NAMALWA (cell line): ENCODE measurements at regions not wholly inside any gene's neighbourhood (a gene's known extent, or its start where the extent isn't known, plus 50 kb on each side); places are given as distances from the start of the nearest gene placed in this dataset.

Source experiments
- DNase-seq: peaks from one replicate; pipeline ENCODE4 v3.0.0-alpha.2; 2015; ENCODE audit warnings: low spot score

DNA sequence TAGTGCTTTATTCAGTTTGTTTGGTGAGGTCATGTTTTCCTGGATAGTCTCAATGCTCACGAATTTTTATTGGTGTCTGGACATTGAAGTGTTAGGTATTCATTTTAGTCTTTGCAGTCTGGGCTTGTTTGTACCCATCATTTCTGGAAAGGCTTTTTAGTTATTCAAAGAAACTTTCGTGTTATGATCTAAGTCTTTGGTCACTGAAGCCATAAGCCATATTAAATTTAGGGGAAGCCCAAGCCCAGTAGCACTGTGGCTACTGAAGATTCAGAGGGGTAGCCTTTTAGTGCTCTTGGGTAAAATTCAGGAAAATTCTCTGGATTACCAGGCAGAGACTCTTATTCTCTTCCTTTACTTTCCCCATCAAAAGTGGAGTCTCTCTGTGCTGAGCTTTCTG lies 56.2 kb upstream of the PEX5L start:
- DNase-seq: no peak

DNA sequence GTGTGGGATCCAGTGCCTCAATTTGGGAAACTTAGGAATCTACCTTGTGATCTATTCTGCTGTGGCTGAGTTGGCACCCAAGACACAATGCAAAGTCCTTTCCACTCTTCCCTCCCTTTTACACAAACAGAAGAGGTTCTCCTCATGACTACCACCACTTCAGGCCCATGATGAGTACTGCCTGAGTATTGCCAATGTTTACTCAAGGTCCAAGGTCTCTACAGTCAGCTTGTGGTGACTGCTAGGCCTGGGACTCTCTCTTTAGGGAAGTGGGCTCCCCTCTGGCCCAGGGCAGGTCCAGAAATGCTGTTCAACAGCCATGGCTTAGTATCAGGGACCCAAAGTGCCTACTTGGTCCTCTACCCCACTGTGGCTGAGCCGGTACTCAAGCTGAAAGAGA lies 56.8 kb upstream of the PEX5L start:
- DNase-seq: no peak

DNA sequence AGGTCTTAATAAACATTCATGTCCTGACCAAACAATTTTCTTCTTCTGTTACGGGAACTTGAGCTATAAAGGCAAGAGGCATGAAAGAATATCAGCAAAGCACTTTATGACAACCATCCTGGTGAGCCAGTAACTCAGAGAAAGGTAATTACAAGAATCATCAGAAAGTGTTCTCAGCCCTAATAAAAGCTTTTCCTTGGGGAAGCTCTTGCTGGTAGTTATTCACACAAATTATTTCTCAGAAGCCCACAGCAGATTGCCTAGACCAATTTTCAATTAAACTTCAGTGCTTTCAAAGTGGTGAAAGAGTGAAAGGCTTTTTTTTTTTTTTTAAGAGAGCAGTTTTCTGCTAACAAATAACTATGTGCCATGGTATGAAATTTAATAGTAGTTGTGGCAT lies 60.9 kb upstream of the PEX5L start:
- DNase-seq: no peak

DNA sequence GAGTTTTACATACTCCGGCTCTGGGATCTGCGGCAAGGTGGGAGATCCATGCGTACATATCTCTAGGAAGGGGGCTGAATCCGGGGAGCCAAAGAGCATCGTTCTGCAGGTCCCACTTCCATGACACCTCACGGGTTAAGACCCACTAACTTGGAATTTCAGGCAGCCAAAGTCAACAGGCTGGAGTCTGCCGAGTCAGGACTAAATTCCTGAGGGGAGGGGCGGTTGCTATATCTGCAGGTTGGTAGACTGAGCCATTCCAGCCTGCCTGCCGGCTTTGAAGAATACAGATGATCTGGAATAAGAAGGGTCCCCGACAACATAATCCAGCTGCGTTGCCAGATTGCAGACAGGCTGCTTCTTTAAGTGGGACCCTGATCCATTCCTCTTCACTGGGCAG lies 65.4 kb upstream of the PEX5L start:
- no peak for DNase-seq

DNA sequence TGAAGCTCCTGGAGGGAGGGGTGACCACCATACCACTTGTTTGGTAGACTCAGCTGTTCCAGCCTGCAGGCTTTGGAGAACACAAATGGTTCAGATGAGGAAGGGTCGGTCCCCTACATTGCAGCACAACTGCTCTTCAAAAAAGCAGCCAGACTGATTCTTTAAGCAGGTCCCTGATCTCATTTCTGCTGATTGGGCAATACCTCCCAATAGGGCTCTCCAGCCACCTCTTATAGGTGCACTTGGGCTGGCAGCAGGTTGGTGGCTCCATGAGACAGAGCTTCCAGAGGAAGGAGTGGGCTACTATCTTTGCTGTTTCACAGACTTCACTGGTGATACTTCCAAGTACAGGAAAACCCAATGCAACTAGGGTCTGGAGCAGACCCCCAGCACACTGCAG lies 65.9 kb upstream of the PEX5L start:
- no peak for DNase-seq

DNA sequence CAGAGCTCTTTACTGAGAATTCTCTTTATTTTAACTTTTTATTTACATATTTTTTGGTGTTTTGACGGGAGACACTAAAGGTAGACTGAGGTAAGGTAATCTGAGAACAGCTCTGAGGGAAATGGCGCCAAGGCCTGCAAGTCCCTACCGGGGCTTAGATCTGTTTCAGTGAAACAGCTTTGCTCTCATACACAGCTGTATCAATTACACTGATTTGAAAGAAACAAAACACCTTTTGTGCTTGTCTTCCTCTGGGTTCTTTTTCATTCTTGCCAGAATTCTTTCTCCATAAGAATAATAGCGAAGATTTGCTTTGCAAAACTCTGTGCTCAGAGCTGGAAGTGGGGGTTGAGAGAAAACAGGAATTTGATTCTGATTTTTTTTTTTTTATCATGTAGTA lies 79.5 kb upstream of the PEX5L start:
- DNase-seq: no peak

DNA sequence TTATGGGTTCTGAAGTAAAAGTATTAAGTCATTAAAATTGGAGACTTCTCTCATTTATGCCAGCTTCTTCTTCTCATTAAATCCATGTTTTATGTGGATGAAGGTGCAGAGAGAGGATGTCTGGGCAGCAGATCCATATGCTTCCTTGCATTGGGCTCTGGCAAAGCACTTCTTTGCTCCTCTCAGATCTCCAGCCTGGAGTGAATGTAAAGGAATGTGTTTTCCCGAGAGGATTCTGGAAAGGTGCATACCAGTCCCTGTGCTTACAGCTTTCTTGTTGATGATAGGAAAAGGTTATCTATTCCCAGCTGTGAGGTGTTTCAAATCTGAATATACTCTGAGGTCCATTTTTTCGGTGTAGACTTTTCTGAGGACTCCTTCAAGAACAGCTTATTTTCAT lies 79.9 kb upstream of the PEX5L start:
- DNase-seq: no peak

DNA sequence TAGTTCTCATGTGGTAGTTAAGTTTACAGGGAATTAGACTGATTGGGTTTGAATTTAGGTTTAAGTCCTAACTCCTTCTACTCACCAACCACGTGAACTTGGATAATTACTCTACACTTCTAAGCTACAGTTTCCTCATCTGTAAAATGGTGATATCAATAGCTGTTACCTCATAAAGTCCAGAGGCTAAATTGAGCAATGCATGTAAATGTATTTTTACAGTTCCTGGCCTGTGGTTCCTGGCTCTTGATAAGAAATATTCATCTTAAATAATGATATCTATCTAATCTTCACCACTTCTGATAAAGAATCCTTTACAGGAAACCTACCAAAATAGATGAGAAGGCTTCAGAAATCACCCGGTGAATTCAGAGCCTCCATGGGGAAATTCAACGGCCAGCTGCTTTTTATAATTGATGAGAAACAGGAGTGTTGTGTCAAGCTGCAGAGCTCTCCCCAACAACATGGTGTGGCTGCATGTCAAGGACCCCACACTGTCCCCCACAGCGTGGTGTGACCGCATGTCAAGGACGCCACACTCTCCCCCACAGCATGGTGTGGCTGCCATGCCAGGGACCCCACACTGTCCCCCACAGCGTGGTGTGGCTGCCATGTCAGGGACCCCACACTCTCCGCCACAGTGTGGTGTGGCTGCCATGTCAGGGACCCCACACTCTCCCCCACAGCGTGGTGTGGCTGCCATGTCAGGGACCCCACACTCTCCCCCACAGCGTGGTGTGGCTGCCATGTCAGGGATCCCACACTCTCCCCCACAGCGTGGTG lies 80.8 kb upstream of the PEX5L start:
- DNase-seq: no peak

DNA sequence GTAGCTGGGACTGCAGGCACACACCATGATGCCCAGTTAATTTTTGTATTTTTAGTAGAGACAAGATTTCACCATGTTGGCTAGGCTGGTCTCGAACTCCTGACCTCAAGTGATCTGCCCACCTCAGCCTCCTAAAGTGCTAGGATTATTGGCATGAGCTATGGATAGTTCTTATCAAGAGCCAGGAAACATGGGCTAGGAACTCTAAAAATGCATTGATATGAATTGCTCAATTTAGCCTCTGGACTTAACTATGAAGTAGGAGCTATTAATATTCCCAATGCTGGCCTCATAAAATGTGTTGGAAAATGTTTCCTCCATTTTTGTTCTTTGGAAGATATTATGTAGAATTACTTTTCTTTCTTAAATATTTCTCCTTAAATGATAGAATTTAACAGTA lies 82.8 kb upstream of the PEX5L start:
- no peak for DNase-seq

DNA sequence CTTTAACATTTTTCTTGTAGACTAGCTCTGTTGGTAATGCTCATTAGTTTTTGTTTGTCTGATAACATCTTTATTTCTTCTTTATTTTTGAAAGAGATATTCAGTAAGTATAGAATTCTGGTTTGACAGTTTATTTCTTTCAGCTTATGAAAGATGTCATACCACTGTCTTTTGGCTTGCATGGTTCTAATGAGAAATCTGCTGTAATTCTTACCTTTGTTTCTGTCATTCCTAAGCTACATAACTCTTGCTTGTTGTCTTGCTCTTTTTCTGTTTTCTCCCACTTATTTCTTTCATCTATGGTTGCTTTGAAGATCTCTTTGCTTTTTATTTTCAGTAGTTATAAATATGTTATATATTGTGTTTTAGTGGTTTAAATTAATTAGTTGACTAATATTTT lies 87.2 kb upstream of the PEX5L start:
- DNase-seq: no peak

DNA sequence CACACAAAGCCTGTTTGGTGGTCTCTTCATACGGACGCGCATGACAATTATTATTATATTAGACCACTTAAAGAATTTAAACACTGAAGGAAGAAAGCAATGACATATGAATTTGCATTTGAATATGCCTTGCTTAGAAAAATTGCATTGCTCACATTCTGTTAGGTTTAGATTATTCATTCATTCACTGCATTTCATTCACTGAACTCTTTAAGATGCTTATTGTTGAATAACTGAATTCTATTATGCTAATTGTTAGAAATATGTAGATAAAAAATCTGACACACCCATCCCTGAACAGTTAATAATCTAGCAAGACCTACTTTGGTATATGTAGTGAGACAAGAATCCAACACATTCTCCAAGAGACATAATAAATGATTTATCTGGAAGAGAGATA lies 94.4 kb upstream of the PEX5L start:
- DNase-seq: no peak

DNA sequence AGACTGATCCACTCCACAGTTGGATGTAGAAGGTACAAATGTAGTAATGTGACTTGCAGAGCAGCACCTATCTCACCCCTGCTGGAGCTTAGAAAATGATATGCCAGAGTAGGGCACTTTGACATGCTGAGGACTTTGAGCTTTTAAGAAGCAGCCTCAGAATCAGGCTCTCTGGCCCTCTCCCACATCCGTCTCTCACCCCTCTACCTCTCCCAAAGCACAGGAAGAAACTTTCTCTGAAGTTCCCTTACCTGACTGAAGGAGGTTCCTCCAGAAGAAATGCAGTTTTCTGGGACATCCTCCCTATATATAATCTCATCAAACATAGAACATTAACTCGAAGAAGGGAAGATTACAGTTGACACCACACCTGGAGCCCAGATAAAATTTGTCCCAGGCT lies 98.4 kb upstream of the PEX5L start:
- no peak for DNase-seq

DNA sequence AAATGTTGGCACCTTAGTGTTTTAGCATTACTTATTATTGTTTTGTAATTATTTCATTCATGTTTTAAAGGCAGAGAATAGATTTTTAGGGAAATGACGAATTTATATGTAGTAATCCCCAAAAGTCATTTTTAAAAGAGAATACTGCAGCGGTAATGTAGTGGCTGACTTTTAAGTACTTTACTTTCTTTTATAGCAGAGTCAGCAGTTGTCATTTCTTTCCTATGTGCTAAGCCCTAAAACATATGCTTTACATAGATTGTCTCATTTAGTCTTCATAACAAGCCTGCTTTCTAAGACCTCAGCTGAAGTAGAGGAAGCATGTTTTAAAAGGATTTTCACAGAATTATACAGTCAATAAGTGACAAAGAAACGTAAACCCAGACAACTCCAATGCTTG lies 102.1 kb upstream of the PEX5L start:
- DNase-seq: no peak

DNA sequence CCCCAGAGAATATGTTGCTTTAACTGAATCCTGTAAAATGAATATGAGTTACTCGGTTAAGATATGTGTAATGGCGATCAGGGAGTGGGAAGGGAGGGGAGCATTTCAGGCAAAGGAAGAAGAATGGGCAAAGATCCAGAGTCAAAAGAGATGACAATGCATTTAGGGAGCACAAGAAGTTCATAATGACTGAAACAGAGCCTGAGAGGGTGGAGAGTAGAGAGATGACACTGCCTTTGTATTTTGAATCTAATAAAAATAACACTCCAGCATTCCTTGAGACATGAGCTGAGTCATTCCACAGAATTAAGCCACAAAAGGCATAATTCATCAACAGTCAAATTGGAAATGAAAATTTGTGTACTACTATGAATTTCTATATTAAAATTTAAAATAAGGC lies 105.3 kb upstream of the PEX5L start:
- no peak for DNase-seq

DNA sequence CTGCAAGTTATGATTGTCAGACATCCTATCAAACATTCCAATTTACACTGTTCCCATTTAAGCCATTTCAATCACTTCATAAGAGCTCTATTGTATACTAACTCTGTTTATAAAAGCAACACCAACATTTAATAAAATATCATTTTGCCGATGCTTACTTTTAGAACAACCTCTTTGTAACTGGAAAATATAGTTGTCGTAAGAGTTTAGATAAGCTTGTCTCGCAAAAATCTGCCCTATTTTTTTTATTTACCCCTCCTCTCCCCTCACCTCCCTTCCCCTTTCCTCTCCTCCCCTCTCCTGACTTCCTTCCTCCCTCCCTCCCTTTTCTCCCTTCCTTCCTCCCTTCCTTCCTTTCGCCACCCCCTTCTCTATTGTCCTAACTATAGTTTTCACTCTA lies 105.7 kb upstream of the PEX5L start:
- DNase-seq: no peak

DNA sequence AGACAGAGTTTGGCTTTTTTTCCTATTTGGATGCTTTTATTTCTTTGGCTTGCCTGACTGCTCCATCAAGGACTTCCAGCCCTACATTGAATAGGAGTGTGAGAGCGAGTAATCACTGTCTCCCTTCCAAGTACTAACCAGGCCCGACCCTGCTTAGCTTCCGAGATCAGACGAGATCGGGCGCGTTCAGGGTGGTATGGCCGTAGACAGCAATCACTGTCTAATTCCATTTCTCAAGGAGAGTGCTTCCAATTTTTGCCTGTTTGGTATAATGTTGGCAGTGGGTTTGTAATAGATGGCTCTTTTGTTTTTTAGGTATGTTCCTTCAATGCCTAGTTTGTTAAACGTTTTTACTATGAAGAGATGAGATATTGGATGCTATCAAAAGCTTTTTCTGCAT lies 125.0 kb upstream of the PEX5L start:
- DNase-seq: no peak

DNA sequence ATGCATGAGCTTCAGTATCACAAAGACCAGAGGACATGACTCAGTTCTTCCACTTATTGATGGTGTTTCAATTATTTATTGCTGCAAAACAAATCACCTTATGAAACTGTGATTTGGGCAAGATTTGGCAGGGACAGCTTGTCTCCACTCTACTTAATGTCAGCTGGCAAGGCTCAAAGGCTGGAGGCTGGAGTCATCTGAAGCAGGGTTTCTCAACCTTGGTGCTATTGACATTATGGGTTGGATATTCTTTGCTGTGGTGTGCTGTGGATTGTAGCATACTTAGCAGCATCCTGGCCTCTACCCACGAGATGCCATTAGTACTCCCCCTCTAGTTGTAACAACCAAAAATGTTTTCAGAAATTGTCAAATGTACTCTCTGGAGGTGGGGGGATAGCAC lies 138.8 kb upstream of the PEX5L start:
- no peak for DNase-seq

DNA sequence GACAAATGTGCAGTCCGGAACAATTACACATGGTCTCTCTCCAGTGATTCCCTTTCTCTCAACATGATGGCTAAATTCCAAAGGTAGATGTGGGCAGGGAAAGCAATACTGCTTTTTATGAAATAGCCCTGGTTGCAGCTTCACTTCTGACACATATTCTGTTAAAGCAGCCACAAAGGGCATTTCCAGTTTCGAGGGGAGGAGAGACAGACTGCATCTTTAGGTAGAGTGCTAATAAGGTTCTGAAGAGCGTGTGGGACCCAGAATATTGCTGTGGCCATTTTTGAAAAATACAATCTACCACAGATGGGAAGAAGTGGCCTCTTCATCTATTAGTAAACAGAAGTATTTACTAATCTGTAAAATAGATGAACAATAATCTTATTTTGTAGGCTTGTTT lies 139.3 kb upstream of the PEX5L start:
- no peak for DNase-seq

DNA sequence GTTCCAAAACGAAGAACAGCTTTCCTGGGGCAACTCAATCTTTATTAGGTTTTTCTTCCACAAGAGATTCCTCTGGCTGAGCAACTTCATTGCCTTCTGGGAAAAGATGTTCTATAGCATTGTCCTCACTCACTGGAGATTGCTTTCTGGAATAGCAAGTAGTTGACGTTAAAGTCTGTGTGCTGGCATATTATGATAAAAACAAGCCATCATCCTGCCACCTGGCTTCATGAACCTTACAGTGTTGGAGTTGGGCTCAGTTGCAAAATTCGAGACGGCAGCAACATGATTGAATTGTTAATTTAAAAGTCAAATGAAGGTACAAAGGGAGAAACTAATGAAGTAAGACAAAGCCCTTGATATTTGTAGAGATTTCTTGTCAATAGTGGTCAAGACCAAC lies 140.5 kb upstream of the PEX5L start:
- DNase-seq: no peak

DNA sequence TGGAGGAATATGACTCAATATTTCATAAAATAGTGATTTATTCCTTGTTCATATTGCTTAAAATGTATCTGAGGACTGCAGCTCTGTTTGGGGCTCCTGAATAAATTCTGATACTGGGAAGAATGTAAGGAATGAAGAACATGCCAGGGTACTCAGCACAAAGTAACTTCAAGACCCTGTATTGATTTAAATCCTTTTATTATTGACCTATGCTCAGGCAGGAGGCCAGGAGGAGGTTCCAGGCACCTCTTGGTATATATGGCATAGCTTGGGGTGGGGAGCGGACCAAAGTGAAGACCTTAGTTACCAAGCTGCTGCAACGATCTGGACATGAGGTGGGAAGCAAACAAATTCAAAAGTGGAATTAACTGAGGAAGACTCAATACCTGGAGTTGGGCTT lies 142.8 kb upstream of the PEX5L start:
- DNase-seq: no peak

DNA sequence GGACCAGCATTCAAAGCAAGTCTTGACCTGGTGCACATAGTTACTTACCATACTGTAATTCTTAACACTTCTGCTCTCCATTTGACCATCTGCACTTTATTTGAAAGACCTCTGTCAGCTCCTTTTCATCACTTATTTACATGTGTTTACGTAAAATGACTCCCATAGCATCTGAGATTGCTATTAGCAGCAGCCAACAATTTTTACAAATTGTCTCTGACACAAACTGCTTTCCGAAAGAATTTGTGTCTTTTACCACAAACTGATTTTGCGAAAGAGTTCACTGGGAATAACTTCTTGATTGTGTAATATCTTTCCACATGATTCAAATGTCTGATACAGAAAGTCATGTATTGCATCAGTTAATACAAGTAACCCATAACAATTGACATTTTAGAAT lies 144.1 kb upstream of the PEX5L start:
- DNase-seq: no peak

DNA sequence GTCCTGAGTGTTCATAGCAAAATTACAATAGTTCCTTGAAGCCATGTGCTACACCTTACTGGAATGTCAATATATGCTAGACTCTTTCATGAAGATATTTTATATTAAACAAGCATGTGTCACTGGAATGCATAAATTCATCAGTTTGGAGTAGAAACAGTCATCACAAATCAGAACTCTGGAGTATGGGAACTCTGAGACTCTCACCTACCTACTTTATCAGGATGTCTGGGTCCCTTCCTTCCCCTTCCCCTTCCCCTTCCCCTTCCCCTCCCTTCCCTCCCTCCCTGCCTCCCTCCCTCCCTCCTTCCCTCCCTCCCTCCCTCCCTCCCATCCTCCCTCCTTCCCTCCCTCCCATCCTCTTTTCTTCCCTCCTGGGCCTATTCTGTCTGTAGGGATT lies 144.7 kb upstream of the PEX5L start:
- no peak for DNase-seq

DNA sequence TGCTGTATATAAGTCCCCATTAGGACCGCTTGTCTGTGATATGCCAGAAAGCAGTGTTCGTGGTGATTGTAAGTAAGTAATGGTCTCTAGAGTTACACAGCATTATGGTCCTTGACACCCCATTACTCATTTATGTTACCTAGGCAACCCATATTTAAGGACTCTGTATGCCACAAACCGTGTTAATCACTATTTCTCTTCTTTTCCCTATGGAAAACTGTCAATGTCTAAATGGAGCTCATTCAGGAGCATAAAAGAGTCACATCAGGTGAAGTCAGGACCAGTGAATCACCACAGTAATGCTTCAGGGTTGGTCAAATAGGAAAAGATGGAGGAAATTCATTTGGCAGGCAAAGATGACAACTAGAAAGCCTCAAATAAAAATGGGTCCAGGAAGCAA lies 146.6 kb upstream of the PEX5L start:
- no peak for DNase-seq

DNA sequence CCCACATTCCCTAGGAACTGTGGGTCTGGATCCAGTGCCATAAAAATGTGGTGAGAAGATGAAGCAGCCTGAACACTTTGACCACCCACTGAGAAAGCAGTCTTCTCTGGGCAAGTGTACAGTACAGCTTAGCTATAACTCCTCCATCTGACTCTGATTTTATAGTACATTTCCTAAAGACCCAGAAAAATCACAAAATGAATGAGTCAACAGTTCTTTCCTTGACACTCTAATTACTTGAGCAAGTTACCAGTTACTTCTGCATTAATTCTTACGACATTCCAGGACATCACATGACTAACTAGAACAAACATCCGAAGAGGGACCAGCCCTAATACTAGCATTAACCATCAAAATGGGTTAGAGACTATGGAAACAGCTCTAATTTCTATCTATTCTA lies 148.1 kb upstream of the PEX5L start:
- no peak for DNase-seq

DNA sequence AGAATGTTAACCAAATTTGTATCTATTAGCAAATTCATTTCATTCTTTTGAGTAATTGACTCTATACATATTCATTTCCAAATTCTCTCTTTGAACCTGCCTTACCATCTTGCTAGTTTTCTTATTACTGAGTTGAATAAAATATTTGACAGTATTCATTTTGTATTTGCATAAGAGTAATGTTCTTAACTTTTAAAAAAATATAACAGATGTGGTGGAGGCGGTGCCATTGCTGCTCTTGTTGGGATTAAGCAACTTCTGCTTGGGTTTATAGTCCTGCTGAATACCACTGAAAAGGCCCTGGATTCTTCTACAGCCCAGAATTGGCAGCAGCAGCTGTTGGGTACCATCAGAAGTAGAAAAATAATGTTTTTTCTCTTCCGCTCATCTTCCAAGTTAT lies 148.9 kb upstream of the PEX5L start:
- no peak for DNase-seq
